Activated CD8-positive, alpha-beta T cell treated with anti-CD3 and anti-CD28 coated beads for 36 hours (primary cell): ENCODE measurements at regions not wholly inside any gene's neighbourhood (a gene's known extent, or its start where the extent isn't known, plus 50 kb on each side); places are given as distances from the start of the nearest gene placed in this dataset.

Experiments used
- ATAC-seq: fragments of 200-7000 bp; cut with Tn5 transposase; one replicate; pipeline ENCODE4 v1.10.0; 2021; ENCODE audit warnings: mild to moderate bottlenecking, moderate library complexity
- CTCF ChIA-PET: fragments of 350-600 bp; sonication (Branson Sonifier 250); formaldehyde crosslinking; loops from one replicate; lab custom pipeline; 2021; ENCODE audit warnings: antibody characterized with exemption; lab: Charles Lee
- POLR2A ChIA-PET: fragments of 350-600 bp; sonication (Branson Sonifier 250); formaldehyde crosslinking; loops from one replicate; lab custom pipeline; 2021; ENCODE audit warnings: antibody characterized with exemption; lab: Charles Lee
- DNase-seq: peaks from one replicate; pipeline ENCODE4 v3.0.0-alpha.2; 2020
- H3K27ac Mint-ChIP-seq: one replicate; pipeline ENCODE4 v1.8.0; 2021; ENCODE audit warnings: mild to moderate bottlenecking, mixed read lengths
- H3K27me3 Mint-ChIP-seq: one replicate; pipeline ENCODE4 v1.8.0; 2021; ENCODE audit warnings: mixed read lengths
- H3K36me3 Mint-ChIP-seq: one replicate; pipeline ENCODE4 v1.8.0; 2021; ENCODE audit warnings: low read depth, mixed read lengths
- H3K4me1 Mint-ChIP-seq: one replicate; pipeline ENCODE4 v1.8.0; 2021; ENCODE audit warnings: low read depth, mixed read lengths
- H3K4me3 Mint-ChIP-seq: one replicate; pipeline ENCODE4 v1.8.0; 2021; ENCODE audit warnings: mild to moderate bottlenecking, moderate library complexity, mixed read lengths
- H3K9me3 Mint-ChIP-seq: one replicate; pipeline ENCODE4 v1.8.0; 2021; ENCODE audit warnings: mixed read lengths
- intact Hi-C: fragments of 100-400 bp; cut with micrococcal nuclease; formaldehyde crosslinking; loops from one replicate; pipeline ENCODE4 v1.10.0; 2022
- TF ChIP-seq, protein P1 (sequence below): fragments of 200-600 bp; IDR thresholded peaks from one replicate; pipeline ENCODE4 v1.8.0; 2022; ENCODE audit warnings: antibody characterized with exemption, mild to moderate bottlenecking

DNA sequence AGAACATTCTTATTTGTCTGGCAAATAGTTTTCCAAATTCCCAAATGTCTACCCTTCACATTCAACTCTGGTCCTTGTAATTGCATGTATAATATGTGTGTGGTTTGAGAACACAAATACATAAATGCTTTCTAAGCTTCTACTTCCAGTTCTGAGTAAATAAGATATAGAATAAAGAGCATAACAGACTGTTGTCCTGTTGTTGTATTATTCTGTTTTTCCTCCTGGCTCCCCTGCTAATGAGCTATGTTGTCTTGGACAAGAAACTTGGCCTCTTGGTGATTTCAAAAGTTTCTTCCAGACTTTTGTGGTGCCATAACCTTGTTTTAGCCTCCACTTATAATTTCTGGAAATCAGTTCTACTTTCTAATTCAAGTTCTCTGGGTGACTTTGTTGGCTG is 75.3 kb upstream of the USP38 start:
- TF ChIP-seq, protein P1, sequence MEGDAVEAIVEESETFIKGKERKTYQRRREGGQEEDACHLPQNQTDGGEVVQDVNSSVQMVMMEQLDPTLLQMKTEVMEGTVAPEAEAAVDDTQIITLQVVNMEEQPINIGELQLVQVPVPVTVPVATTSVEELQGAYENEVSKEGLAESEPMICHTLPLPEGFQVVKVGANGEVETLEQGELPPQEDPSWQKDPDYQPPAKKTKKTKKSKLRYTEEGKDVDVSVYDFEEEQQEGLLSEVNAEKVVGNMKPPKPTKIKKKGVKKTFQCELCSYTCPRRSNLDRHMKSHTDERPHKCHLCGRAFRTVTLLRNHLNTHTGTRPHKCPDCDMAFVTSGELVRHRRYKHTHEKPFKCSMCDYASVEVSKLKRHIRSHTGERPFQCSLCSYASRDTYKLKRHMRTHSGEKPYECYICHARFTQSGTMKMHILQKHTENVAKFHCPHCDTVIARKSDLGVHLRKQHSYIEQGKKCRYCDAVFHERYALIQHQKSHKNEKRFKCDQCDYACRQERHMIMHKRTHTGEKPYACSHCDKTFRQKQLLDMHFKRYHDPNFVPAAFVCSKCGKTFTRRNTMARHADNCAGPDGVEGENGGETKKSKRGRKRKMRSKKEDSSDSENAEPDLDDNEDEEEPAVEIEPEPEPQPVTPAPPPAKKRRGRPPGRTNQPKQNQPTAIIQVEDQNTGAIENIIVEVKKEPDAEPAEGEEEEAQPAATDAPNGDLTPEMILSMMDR, result no peak
- ChIA-PET CTCF (no interaction called here), POLR2A (no interaction called here)
- DNase-seq, result no peak
- Mint-ChIP-seq H3K4me3 (no peak overlapping the region), H3K27me3 (peaks cover under 1% of the 10 kb centered on the region), H3K9me3 (no peaks in the 10 kb centered on the region), H3K4me1 (no peaks in the 10 kb centered on the region), H3K27ac (no peak overlapping the region), H3K36me3 (no peaks in the 10 kb centered on the region)
- ATAC-seq, result no peak
- intact Hi-C loops, result no loop called here

DNA sequence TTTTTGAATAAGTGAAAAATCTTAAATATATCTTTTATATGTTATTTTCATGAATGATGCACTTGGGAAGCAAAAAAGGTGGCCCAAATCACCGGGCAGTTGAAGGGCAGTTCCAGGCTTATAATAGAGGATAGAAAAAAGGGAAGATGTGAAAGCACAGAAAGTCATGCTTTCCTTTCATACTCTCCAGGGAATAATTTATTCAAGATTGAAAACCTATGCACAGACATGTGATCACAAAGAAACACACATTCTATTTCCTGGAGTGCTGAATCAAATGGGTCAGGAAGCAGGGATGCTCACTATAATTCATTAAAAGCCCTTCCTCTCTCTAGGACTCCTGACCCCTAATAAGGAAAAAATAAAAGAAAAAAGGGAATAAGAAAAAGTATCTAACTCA is 66.1 kb upstream of the USP38 start:
- TF ChIP-seq, protein P1, result no peak

DNA sequence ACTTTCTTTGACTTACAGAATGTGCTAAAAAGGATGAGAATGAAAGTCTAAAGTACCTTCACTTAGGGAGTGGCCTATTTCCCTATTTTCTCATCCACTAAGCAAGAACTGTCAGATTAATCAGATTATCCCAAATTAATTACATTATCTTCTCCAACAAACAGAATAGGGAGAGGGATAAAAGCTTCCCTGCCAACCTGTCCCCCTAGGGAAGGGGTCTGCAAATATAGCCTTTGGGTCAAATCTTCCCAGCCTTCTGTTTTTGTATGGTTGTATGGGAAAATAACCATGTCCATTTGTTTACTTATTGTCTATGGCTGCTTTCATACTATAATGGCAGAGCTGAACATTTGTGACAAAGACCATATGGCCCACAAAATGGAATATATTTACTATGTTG is 57.1 kb upstream of the USP38 start:
- ChIA-PET POLR2A (no interaction called here), CTCF (no interaction called here)
- no peak for ATAC-seq
- no peak for DNase-seq
- no peaks in the 10 kb centered on the region for H3K27me3 Mint-ChIP-seq
- intact Hi-C loops, result no loop called here
- no peaks in the 10 kb centered on the region for H3K4me1 Mint-ChIP-seq
- H3K36me3 Mint-ChIP-seq, result no peaks in the 10 kb centered on the region
- peaks cover 4% of the 10 kb centered on the region for H3K9me3 Mint-ChIP-seq
- no peak overlapping the region for H3K4me3 Mint-ChIP-seq
- TF ChIP-seq, protein P1, result no peak
- no peak overlapping the region for H3K27ac Mint-ChIP-seq

More for the DNA sequence above, 66.1 kb upstream of the USP38 start:
- ATAC-seq (no peak), DNase-seq (no peak)
- H3K4me3 Mint-ChIP-seq, result no peak overlapping the region
- no peaks in the 10 kb centered on the region for H3K9me3 Mint-ChIP-seq
- ChIA-PET POLR2A (no interaction called here), CTCF (no interaction called here)
- peaks cover 2% of the 10 kb centered on the region for H3K27me3 Mint-ChIP-seq
- intact Hi-C loops, result no loop called here
- no peak overlapping the region for H3K27ac Mint-ChIP-seq
- no peaks in the 10 kb centered on the region for H3K36me3 Mint-ChIP-seq
- H3K4me1 Mint-ChIP-seq, result no peaks in the 10 kb centered on the region

DNA sequence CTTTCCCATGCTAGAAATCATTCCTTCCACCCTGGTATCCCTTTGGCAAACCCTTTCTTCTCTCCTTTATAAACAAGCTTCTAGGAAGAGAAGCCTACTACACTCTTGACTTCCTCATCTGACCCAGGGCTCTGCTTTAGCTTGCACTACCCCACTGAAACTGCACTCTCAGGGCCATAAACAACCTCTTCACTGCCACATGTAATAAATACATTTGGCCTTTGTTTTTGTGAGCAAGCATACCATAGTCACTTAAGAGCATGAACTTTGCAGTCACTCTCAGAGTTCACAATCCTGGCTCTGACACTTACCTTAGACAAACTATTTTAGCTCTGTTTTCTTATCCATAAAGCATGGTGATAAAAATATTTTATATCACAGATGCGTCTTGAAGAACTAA is 50.7 kb upstream of the USP38 start:
- POLR2A ChIA-PET, result no interaction called here
- Mint-ChIP-seq H3K4me3 (no peak overlapping the region), H3K27ac (no peak overlapping the region), H3K36me3 (no peaks in the 10 kb centered on the region), H3K9me3 (no peaks in the 10 kb centered on the region), H3K27me3 (no peaks in the 10 kb centered on the region), H3K4me1 (no peaks in the 10 kb centered on the region)
- DNase-seq (no peak), ATAC-seq (no peak)
- TF ChIP-seq, protein P1, result no peak
- CTCF ChIA-PET, result no interaction called here
- intact Hi-C loops, result no loop called here
